Fibroblast of pulmonary artery (primary cell): ENCODE measurements at regions not wholly inside any gene's neighbourhood (a gene's known extent, or its start where the extent isn't known, plus 50 kb on each side); places are given as distances from the start of the nearest gene placed in this dataset.
A peak's percentile ranks its signal among the peaks of the same experiment; 100 is the strongest.

ENCODE experiments used
- DNase-seq: peaks from one replicate; pipeline ENCODE4 v3.0.0-alpha.2; 2010; ENCODE audit warnings: low read depth
- H3K4me3 ChIP-seq: replicated peaks from 2 replicates; pipeline ENCODE4 v1.5.1; 2011; ENCODE audit warnings: low read depth, mild to moderate bottlenecking, control low read depth, low read length, moderate library complexity
- TF ChIP-seq, protein P1 (sequence below): IDR thresholded peaks from 2 replicates; pipeline ENCODE4 v1.5.1; 2011; ENCODE audit warnings: mild to moderate bottlenecking, control low read depth, low read length, inconsistent platforms; ENCODE audit errors: missing control alignments

DNA sequence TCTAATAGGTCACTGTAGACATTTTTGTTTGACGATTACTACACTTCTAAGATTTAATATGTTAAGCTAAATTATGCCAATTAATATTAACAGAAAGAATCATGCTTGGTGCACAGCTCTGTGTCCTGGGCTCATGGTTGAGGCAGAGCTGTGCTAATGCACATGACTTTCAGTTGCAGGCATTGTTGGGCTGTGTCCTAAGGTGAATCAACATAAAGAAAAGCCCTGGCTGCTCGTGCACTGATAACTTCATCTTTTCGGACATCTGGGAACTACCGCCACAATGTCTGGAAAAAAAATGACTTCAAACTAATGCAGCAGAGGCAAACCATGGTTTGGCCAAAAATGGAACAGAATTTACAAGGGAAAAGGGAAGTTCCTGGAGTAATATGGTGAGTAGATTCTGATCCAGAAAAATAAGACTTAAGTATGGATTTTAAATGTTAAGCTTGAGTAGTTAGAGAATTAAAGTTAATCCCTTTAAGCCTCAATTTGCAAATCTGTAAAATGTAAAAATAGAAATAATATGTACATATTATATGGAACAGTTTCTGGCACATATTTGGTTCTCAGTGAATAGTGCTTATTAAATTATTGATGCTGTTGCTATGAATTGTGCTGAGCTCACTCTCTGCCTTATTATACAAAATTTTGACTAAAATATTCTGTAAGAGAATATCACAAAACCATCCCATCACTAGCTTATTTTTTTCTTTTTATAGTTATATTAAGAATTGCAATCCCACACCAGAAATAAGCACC is 186.1 kb downstream of the BRINP2 start:
- no peak for DNase-seq
- TF ChIP-seq, protein P1, sequence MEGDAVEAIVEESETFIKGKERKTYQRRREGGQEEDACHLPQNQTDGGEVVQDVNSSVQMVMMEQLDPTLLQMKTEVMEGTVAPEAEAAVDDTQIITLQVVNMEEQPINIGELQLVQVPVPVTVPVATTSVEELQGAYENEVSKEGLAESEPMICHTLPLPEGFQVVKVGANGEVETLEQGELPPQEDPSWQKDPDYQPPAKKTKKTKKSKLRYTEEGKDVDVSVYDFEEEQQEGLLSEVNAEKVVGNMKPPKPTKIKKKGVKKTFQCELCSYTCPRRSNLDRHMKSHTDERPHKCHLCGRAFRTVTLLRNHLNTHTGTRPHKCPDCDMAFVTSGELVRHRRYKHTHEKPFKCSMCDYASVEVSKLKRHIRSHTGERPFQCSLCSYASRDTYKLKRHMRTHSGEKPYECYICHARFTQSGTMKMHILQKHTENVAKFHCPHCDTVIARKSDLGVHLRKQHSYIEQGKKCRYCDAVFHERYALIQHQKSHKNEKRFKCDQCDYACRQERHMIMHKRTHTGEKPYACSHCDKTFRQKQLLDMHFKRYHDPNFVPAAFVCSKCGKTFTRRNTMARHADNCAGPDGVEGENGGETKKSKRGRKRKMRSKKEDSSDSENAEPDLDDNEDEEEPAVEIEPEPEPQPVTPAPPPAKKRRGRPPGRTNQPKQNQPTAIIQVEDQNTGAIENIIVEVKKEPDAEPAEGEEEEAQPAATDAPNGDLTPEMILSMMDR = no peak
- no peak overlapping the region for H3K4me3 ChIP-seq

- no peak overlapping the region for H3K4me3 ChIP-seq
- TF ChIP-seq, protein P1 = peak; percentile 68
- peak; percentile 48 for DNase-seq
Measured at GRCh38 chr1:177355575-177355974, 184.8 kb downstream of the BRINP2 start.

DNA sequence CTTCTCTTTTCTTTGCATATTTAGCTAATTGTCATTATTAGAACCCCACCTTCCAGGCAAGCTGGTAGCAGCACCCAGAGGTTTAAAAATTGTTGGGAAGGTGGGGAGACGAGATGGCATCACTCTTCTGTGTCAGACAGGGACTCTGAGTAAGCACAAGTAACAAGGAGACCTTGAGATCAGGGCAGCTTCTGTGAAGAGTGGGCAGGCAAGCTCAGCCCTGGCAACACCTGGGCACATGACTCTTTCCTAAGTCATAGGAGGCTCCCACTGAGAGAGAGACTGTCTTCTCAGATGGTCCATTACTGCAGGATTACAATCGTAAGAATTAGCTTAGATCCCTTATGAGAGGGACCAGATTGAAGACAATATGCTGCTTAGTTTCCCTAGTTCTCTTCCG is 183.5 kb downstream of the BRINP2 start:
- no peak for DNase-seq
- TF ChIP-seq, protein P1 = no peak
- H3K4me3 ChIP-seq = no peak overlapping the region

- H3K4me3 ChIP-seq = no peak overlapping the region
- DNase-seq = no peak
- TF ChIP-seq, protein P1 = no peak
Measured at GRCh38 chr1:177351361-177352108, 180.8 kb downstream of the BRINP2 start.

DNA sequence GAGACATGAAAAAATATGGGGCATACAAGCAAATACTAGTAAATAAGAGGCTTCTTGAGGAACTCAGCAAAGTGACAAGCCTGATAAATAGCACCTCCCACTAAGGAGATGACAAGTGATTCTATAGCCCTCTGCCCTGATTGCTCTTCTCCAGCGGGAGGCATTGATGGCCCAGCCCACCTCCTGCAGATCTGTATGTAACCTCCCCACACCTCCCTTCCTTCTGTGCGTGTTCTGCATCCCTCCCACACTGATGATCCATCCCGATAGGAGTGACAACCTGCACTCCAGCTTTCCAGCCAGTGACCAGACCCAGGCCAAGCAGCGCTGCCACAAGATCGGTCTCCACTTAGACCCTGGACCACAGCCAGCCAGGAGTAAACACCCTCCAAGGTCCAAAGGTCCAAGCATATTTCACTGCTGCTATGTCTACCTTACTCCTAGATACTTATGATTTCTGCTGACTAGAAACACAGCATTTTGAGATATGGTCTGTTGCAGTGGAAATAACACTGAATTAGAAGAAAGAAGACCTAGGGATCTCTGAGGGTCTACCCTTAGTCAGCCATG is 176.1 kb downstream of the BRINP2 start:
- TF ChIP-seq, protein P1 = no peak
- no peak overlapping the region for H3K4me3 ChIP-seq
- no peak for DNase-seq

- TF ChIP-seq, protein P1 = no peak
- no peak for DNase-seq
Measured at GRCh38 chr1:177343445-177343844, 172.7 kb downstream of the BRINP2 start.

More at GRCh38 chr1:177343445-177343844, 172.7 kb downstream of the BRINP2 start:
- H3K4me3 ChIP-seq = no peak overlapping the region
